ENCODE measurements at regions not wholly inside any gene's neighbourhood (a gene's known extent, or its start where the extent isn't known, plus 50 kb on each side); places are given as distances from the start of the nearest gene placed in this dataset. TPM values are rescaled to one million over a fixed set of nuclear protein-coding genes. Genes with fewer than 3 reads are reported as not detected.
"Not testable (repeated sequence)": the region's sequence is repeated elsewhere in the genome, so short reads cannot be mapped to it uniquely, and the experiment has no call there.

- H3K36me3 ChIP-seq (ENCODE audit: control insufficient read depth, insufficient read depth, low read length); H3K4me1 ChIP-seq (ENCODE audit: control insufficient read depth, insufficient read depth, low read length); H3K4me3 ChIP-seq (ENCODE audit: low read depth, low read length); H3K9me3 ChIP-seq (ENCODE audit: control insufficient read depth, insufficient read depth, low read length); DNase-seq (ENCODE audit: low read depth in 4 of 6, low spot score in 6 of 6); H3K27me3 ChIP-seq (ENCODE audit: control insufficient read depth, insufficient read depth, low read length); H3K27ac ChIP-seq (ENCODE audit: low read depth, low read length): not testable (repeated sequence)
- WGBS (ENCODE audit: insufficient coverage): no CpG with 5 or more reads among the region's 6 CpGs
Measured at GRCh38 chr7:54454700-54455099, 87.5 kb upstream of the VSTM2A start.

DNA sequence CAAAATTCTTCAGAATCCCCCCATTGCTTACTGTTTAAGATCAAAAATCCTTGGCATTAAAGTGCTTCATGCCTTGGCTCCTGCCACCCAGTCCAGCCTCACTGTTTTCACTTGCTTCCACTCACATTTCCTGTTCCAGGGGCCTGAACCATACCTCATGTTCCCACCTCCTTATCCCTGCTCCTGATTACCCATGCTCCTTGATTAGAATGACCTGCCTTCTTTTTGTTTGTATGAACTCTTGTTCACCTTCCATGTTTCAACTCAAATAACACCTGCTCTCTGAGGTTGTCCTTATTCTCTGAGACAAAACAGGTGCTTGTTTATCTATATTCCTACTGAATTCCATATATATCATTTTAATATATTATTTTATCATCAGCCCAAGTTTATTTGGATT lies 77.1 kb upstream of the VSTM2A start:
- Histone ChIP-seq H3K4me3 (ENCODE audit: low read depth, low read length) (no peak overlapping the region), H3K27ac (ENCODE audit: low read depth, low read length) (no peak overlapping the region), H3K9me3 (ENCODE audit: control insufficient read depth, insufficient read depth, low read length) (no peaks in the 10 kb centered on the region), H3K27me3 (ENCODE audit: control insufficient read depth, insufficient read depth, low read length) (no peaks in the 10 kb centered on the region), H3K36me3 (ENCODE audit: control insufficient read depth, insufficient read depth, low read length) (no peaks in the 10 kb centered on the region), H3K4me1 (ENCODE audit: control insufficient read depth, insufficient read depth, low read length) (no peaks in the 10 kb centered on the region)
- DNase-seq (ENCODE audit: low read depth in 4 of 6, low spot score in 6 of 6): no peak

GRCh38 chr7:54469740-54470139 lies 72.4 kb upstream of the VSTM2A start:
- no peak for DNase-seq (ENCODE audit: low read depth in 4 of 6, low spot score in 6 of 6)
- no peak overlapping the region for H3K4me3 ChIP-seq (ENCODE audit: low read depth, low read length)
- no peak overlapping the region for H3K27ac ChIP-seq (ENCODE audit: low read depth, low read length)
- H3K36me3 ChIP-seq (ENCODE audit: control insufficient read depth, insufficient read depth, low read length): no peaks in the 10 kb centered on the region
- H3K27me3 ChIP-seq (ENCODE audit: control insufficient read depth, insufficient read depth, low read length): no peaks in the 10 kb centered on the region
- whole genome bisulfite sequencing (ENCODE audit: insufficient coverage): 97% methylated on average over 2 of the region's 10 CpGs
- H3K4me1 ChIP-seq (ENCODE audit: control insufficient read depth, insufficient read depth, low read length): no peaks in the 10 kb centered on the region
- no peaks in the 10 kb centered on the region for H3K9me3 ChIP-seq (ENCODE audit: control insufficient read depth, insufficient read depth, low read length)

DNA sequence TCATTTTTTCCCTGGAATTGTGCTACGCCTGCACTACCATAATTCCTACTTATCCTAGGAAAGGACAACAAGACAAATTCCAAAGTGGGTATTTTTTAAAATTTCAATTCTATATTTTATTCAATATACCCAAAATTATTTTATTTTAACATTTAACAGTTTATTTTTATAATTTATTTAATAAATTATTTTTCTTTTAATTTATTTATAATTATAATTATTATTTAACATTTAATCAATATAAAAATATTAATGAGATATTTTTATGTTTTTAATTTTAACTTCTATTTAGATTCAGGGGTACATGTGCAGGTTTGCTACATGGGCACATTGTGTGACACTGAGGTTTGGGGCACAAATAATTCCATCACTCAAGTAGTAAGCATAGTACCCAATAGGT lies 65.6 kb upstream of the VSTM2A start:
- Histone ChIP-seq H3K36me3 (ENCODE audit: control insufficient read depth, insufficient read depth, low read length) (no peaks in the 10 kb centered on the region), H3K4me1 (ENCODE audit: control insufficient read depth, insufficient read depth, low read length) (no peaks in the 10 kb centered on the region), H3K27me3 (ENCODE audit: control insufficient read depth, insufficient read depth, low read length) (no peaks in the 10 kb centered on the region), H3K4me3 (ENCODE audit: low read depth, low read length) (no peak overlapping the region), H3K27ac (ENCODE audit: low read depth, low read length) (no peak overlapping the region), H3K9me3 (ENCODE audit: control insufficient read depth, insufficient read depth, low read length) (no peaks in the 10 kb centered on the region)
- no peak for DNase-seq (ENCODE audit: low read depth in 4 of 6, low spot score in 6 of 6)
- no CpG with 5 or more reads among the region's 1 CpG for WGBS (ENCODE audit: insufficient coverage)

GRCh38 chr7:54477083-54477482 lies 65.1 kb upstream of the VSTM2A start:
- no peaks in the 10 kb centered on the region for H3K27me3 ChIP-seq (ENCODE audit: control insufficient read depth, insufficient read depth, low read length)
- no peaks in the 10 kb centered on the region for H3K9me3 ChIP-seq (ENCODE audit: control insufficient read depth, insufficient read depth, low read length)
- H3K4me3 ChIP-seq (ENCODE audit: low read depth, low read length): no peak overlapping the region
- WGBS (ENCODE audit: insufficient coverage): 100% methylated on average over 1 of the region's 1 CpG
- no peaks in the 10 kb centered on the region for H3K36me3 ChIP-seq (ENCODE audit: control insufficient read depth, insufficient read depth, low read length)
- H3K4me1 ChIP-seq (ENCODE audit: control insufficient read depth, insufficient read depth, low read length): no peaks in the 10 kb centered on the region
- DNase-seq (ENCODE audit: low read depth in 4 of 6, low spot score in 6 of 6): no peak
- H3K27ac ChIP-seq (ENCODE audit: low read depth, low read length): no peak overlapping the region

DNA sequence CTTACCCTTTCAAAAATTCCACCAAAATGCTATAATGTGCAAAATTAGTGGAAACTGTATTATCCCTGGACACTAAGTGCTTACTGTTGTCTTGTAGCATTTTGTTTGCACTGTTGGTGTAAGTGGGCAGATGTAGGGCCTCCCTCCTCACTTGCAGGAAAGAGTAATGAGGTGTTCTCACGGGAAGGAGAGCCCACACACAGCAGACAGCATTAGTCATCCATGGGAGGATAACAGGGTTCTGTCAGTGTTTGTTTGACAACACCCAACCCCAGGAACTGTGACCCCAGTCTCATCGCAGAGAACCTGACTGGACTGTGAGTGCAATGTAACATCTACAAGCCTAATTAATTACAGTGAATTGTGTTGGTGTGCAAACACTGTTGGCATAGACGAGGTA lies 58.7 kb upstream of the VSTM2A start:
- Histone ChIP-seq H3K27me3 (ENCODE audit: control insufficient read depth, insufficient read depth, low read length) (no peaks in the 10 kb centered on the region), H3K4me3 (ENCODE audit: low read depth, low read length) (no peak overlapping the region), H3K36me3 (ENCODE audit: control insufficient read depth, insufficient read depth, low read length) (no peaks in the 10 kb centered on the region), H3K9me3 (ENCODE audit: control insufficient read depth, insufficient read depth, low read length) (no peaks in the 10 kb centered on the region), H3K4me1 (ENCODE audit: control insufficient read depth, insufficient read depth, low read length) (no peaks in the 10 kb centered on the region), H3K27ac (ENCODE audit: low read depth, low read length) (no peak overlapping the region)
- no peak for DNase-seq (ENCODE audit: low read depth in 4 of 6, low spot score in 6 of 6)
- WGBS (ENCODE audit: insufficient coverage): no CpG with 5 or more reads among the region's 3 CpGs

GRCh38 chr7:54485044-54485443 lies 57.1 kb upstream of the VSTM2A start:
- Histone ChIP-seq H3K4me3 (ENCODE audit: low read depth, low read length) (no peak overlapping the region), H3K36me3 (ENCODE audit: control insufficient read depth, insufficient read depth, low read length) (no peaks in the 10 kb centered on the region), H3K27me3 (ENCODE audit: control insufficient read depth, insufficient read depth, low read length) (no peaks in the 10 kb centered on the region), H3K27ac (ENCODE audit: low read depth, low read length) (no peak overlapping the region), H3K4me1 (ENCODE audit: control insufficient read depth, insufficient read depth, low read length) (no peaks in the 10 kb centered on the region), H3K9me3 (ENCODE audit: control insufficient read depth, insufficient read depth, low read length) (no peaks in the 10 kb centered on the region)
- WGBS (ENCODE audit: insufficient coverage): no CpG with 5 or more reads among the region's 1 CpG
- DNase-seq (ENCODE audit: low read depth in 4 of 6, low spot score in 6 of 6): no peak

Small RNA genes lying in the stretch of these regions (small RNA-seq; reads per million reads assigned to genes)
- gene AC074348.1 (ENCODE audit: low replicate concordance): not detected
- gene RNU2-29P (ENCODE audit: low replicate concordance): 0.26 reads per million, percentile 20 among the genes with 10 or more reads in this experiment
